LNCaP clone FGC (cell line): ENCODE measurements at regions not wholly inside any gene's neighbourhood (a gene's known extent, or its start where the extent isn't known, plus 50 kb on each side); places are given as distances from the start of the nearest gene placed in this dataset.

ENCODE experiments used
- DNase-seq: peaks from one replicate; pipeline ENCODE4 v3.0.0-alpha.2; 2011; ENCODE audit warnings: low read depth
- H3K4me3 ChIP-seq: 2 replicates; pipeline ENCODE4 v1.5.1; 2011; ENCODE audit warnings: mild to moderate bottlenecking, low read depth, low read length, control low read depth
- CTCF ChIP-seq: IDR thresholded peaks from 2 replicates; pipeline ENCODE4 v1.5.1; 2012; ENCODE audit warnings: mild to moderate bottlenecking; ENCODE audit not compliant: control insufficient read depth, insufficient read depth; ENCODE audit errors: extremely low read depth

GRCh38 chr20:17014756-17015366 lies 212.0 kb upstream of the PCSK2 start:
- H3K4me3 ChIP-seq: no peak overlapping the region
- no peak for TF ChIP-seq CTCF
- no peak for DNase-seq

GRCh38 chr20:17017232-17017631 lies 209.6 kb upstream of the PCSK2 start:
- no peak for TF ChIP-seq CTCF
- no peak for DNase-seq

GRCh38 chr20:17021481-17021880 lies 205.4 kb upstream of the PCSK2 start:
- DNase-seq: no peak
- no peak for TF ChIP-seq CTCF
- no peak overlapping the region for H3K4me3 ChIP-seq

More at GRCh38 chr20:17017232-17017631, 209.6 kb upstream of the PCSK2 start:
- H3K4me3 ChIP-seq: no peak overlapping the region

DNA sequence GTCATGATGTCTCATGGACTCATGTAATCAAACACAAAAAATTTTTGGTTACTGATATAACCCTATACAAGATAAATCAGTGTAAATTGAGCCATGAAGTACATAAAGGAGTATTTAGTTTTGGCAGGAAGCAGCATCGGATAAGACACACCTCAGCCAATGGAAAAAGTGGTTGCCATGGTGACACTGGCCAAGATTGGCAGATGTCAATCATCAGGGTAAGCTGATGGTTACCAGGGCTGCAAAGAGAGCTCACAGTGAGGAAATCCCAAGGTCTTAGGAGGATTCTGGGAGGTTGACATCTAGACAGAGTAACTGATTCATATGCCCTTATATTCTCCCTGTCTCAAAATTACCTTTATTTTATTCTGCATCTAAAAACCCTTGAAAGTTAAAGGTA lies 203.8 kb upstream of the PCSK2 start:
- no peak for TF ChIP-seq CTCF
- no peak for DNase-seq
- no peak overlapping the region for H3K4me3 ChIP-seq

DNA sequence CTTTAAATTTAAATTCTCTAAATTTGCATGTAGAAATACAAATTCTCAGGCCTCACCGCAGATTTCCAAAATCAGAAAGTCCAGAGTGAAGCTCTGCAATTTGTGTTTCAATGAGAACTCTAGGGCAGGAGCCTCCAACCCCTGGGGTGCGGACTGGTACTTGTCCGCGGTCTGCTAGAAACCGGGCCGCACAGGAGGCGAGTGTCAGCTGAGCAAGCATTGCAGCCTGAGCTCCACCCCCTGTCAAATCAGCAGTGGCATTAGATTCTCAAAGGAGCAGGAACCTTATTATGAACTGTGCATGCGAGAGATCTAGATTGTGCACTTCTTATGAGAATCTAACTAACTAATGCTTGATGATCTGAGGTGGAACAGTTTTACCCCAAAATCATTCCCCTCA lies 203.0 kb upstream of the PCSK2 start:
- no peak for TF ChIP-seq CTCF
- H3K4me3 ChIP-seq: no peak overlapping the region
- DNase-seq: no peak

- H3K4me3 ChIP-seq: no peak overlapping the region
- no peak for DNase-seq
- no peak for TF ChIP-seq CTCF
Measured at GRCh38 chr20:17024513-17025119, 202.2 kb upstream of the PCSK2 start.

DNA sequence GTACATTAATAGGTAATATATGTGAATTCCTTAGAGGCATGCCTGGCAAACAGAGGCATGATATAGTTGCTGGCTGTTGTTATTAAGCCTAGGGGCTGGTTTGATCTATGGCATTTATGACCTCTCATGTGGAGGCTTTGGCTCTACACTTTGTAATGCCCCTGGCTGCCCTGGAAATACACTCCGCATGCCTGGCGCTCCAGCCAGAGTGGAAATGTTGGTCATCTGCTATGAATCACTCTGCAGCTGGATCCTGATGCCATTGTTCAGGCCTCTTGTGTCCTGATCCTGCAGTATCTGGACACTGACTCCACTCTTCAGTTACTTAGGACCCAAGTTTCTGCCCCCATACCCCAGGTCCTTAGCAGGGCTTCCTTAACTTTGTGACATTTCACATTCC lies 200.5 kb upstream of the PCSK2 start:
- no peak for DNase-seq
- no peak for TF ChIP-seq CTCF
- H3K4me3 ChIP-seq: no peak overlapping the region
